ACC112 (cell line): ENCODE measurements at regions not wholly inside any gene's neighbourhood (a gene's known extent, or its start where the extent isn't known, plus 50 kb on each side); places are given as distances from the start of the nearest gene placed in this dataset.

ENCODE experiments used
- H2AFZ ChIP-seq: fragments of 200-600 bp; sonication (generic); one replicate; pipeline ENCODE4 v1.6.0; 2017; ENCODE audit warnings: antibody characterized with exemption, low read length; ENCODE audit not compliant: unreplicated experiment
- H3K27ac ChIP-seq: fragments of 200-600 bp; sonication (generic); 2 replicates; pipeline ENCODE4 v1.5.1; 2014; ENCODE audit warnings: low read depth, mild to moderate bottlenecking, antibody characterized with exemption, low read length, moderate library complexity
- H3K27me3 ChIP-seq: fragments of 200-600 bp; sonication (generic); 2 replicates; pipeline ENCODE4 v1.6.1; 2014; ENCODE audit warnings: mild to moderate bottlenecking, antibody characterized with exemption, low read length, moderate library complexity, mixed read lengths; ENCODE audit not compliant: insufficient read depth
- H3K36me3 ChIP-seq: fragments of 200-600 bp; sonication (generic); 2 replicates; pipeline ENCODE4 v1.6.1; 2016; ENCODE audit warnings: mild to moderate bottlenecking, antibody characterized with exemption, low read length, moderate library complexity, mixed read lengths; ENCODE audit not compliant: insufficient read depth
- H3K4me1 ChIP-seq: fragments of 200-600 bp; sonication (generic); one replicate; pipeline ENCODE4 v1.6.1; 2016; ENCODE audit warnings: low read length, mixed read lengths; ENCODE audit not compliant: insufficient read depth, unreplicated experiment, control insufficient read depth
- H3K4me3 ChIP-seq: fragments of 200-600 bp; sonication (generic); 2 replicates; pipeline ENCODE4 v1.5.1; 2014; ENCODE audit warnings: mild to moderate bottlenecking, low read depth, low read length
- H3K79me2 ChIP-seq: fragments of 200-600 bp; sonication (generic); one replicate; pipeline ENCODE4 v1.6.0; 2016; ENCODE audit warnings: low read length; ENCODE audit not compliant: control insufficient read depth, unreplicated experiment, insufficient read depth

DNA sequence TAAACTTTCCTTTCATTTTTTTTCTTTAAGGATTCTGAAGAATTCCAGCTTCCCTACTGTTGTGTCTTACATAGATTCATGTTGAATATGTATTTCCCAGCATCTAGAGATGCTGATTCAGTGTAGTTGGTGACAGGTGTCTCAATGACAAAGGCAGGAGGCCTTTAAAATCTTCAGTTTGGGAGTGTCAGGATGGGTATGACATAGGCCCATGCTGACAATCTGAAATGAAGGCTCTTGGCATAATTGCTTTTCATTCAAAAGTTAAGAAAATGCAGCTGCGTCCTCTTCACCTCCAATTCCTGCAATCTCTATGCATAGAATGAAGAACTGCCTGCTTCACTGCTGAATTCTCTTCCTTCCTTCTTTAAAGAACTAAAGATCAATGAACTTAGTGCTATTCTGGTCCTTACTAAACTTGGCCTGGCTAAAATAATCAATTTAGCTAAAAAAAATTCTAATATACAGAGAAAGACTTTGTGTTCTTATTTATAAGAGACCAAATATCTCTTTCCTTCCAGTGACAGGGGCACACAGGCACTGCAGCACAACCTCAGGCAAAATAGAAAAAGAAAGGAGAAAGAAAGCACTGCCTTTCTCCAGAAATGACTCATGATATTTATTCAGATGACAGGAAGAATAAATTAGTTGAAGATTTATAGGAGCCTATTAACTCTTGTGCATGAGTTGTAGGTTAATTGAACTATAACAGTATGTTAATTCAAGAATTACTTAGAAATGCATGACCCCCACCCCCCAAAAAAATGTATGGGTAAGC, 152.6 kb upstream of the GBE1 start:
- Histone ChIP-seq H3K27me3 (no peaks in the 10 kb centered on the region), H3K27ac (no peak overlapping the region), H2AFZ (no peak overlapping the region), H3K79me2 (no peaks in the 10 kb centered on the region), H3K4me3 (no peak overlapping the region), H3K36me3 (no peaks in the 10 kb centered on the region), H3K4me1 (no peaks in the 10 kb centered on the region)

DNA sequence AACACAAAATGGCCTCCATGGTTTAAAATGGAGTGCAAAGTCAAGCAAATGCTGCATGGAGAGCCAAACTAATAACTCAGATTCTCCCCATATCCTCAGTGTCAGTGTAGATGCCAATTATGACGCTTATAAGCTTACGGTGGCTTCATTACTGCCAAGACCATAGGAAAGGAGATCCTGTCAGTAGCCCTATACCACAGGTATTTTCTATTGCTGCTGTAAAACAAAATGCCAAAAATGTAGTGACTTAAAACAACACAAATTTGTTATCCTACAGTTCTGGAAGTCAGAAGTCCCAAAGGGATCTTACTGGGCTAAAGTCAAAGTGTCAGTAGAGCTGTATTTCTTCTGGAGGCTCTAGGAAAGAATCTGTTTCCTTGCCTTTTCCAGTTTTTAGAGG, 149.8 kb upstream of the GBE1 start:
- Histone ChIP-seq H3K79me2 (no peaks in the 10 kb centered on the region), H3K4me3 (no peak overlapping the region), H3K4me1 (no peaks in the 10 kb centered on the region), H3K36me3 (no peaks in the 10 kb centered on the region), H2AFZ (peak overlapping the region; percentile 43), H3K27ac (no peak overlapping the region), H3K27me3 (no peaks in the 10 kb centered on the region)

DNA sequence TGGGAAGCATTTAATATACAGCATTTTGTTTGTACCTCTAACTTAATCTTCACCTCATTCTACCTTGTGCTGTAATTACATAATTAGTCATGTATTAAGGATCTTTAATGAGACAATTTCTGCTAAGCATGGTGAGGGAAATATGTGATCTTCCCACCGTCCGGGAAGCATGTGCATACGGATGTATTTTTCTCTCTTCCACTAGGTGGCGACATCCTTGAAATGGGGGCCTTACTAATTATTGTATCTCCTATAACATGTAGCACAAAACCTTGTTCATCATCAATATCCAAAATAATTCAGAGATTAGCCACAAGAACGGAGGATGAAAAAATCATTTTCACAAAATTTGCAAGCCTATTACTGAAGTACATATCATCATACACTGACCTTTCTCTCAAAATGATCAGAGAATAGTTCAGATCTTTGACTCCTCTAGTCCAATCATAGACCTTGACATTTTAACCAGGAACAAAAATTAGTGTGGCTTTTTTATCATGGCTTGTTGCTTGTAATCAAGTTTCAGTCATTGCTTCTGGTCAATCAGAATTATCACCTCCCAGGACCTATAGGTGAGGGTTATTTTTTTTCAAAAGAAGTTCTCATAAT, 148.9 kb upstream of the GBE1 start:
- H3K4me3 ChIP-seq: no peak overlapping the region
- H3K27ac ChIP-seq: no peak overlapping the region
- no peak overlapping the region for H2AFZ ChIP-seq
- no peaks in the 10 kb centered on the region for H3K36me3 ChIP-seq
- H3K4me1 ChIP-seq: no peaks in the 10 kb centered on the region
- H3K79me2 ChIP-seq: no peaks in the 10 kb centered on the region
- no peaks in the 10 kb centered on the region for H3K27me3 ChIP-seq

DNA sequence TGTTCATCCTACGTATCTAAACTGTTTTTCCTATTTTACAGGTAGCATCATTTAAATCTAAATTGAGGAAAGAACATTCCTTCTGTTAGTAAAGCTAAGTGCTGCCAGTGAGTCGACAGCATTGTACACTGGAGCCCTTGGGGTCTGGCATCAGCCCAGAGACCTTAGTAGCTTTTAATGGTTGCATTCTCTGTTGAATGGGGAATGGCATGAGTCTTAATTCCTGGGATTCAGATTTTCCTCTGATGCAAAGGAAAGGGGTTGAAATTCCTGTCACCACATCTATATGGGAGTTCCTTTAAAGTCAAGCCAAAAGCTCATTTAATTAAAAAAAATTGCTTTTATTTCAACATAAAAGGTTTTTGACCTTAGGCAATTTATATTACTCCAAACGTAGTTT, 148.4 kb upstream of the GBE1 start:
- Histone ChIP-seq H2AFZ (no peak overlapping the region), H3K4me1 (no peaks in the 10 kb centered on the region), H3K27ac (no peak overlapping the region), H3K27me3 (no peaks in the 10 kb centered on the region), H3K4me3 (no peak overlapping the region), H3K36me3 (no peaks in the 10 kb centered on the region), H3K79me2 (no peaks in the 10 kb centered on the region)

DNA sequence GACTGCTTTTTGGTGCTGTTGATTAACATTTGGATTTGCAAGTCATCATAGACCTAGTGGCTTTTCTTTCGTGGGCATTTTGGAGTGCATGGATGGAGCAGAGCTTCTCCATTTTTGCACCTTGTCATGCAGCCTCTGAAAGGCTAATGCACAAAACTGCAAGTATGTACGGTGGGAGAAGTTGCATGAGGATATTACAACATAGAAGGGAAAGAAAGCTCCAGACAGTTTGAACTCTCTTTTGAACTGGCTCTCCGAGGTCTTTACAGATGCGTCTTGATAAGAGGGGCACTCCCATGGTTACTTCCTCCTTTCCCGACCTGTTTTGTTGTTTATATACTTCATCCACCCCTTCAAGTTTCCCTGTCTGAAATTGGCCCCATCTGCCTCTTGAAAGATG, 147.1 kb upstream of the GBE1 start:
- Histone ChIP-seq H3K27ac (no peak overlapping the region), H2AFZ (no peak overlapping the region), H3K79me2 (no peaks in the 10 kb centered on the region), H3K27me3 (no peaks in the 10 kb centered on the region), H3K4me3 (no peak overlapping the region), H3K36me3 (no peaks in the 10 kb centered on the region), H3K4me1 (no peaks in the 10 kb centered on the region)

DNA sequence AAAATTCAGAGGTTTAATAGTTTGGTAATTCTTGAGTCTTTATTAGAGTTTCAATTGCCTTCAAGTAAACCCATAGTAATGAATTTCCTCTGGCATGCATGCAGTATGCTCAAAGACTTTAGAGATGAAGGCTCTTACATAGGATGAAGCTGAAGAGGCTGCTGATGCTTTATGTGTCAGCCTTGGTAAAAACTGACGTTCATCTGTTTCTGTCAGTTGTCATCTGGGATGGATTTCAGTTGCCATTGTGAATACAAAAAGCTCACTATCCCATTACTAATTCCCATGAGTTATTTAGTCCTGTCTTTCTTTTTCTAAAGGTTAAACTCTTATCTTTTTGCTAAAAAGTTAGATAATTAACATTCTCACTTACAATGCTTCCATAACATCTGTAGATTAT, 136.9 kb upstream of the GBE1 start:
- H2AFZ ChIP-seq: no peak overlapping the region
- H3K27me3 ChIP-seq: peaks cover 6% of the 10 kb centered on the region; the same call in 1 of the 2 replicates
- H3K4me1 ChIP-seq: no peaks in the 10 kb centered on the region
- no peak overlapping the region for H3K4me3 ChIP-seq
- H3K36me3 ChIP-seq: no peaks in the 10 kb centered on the region
- no peak overlapping the region for H3K27ac ChIP-seq
- no peaks in the 10 kb centered on the region for H3K79me2 ChIP-seq

DNA sequence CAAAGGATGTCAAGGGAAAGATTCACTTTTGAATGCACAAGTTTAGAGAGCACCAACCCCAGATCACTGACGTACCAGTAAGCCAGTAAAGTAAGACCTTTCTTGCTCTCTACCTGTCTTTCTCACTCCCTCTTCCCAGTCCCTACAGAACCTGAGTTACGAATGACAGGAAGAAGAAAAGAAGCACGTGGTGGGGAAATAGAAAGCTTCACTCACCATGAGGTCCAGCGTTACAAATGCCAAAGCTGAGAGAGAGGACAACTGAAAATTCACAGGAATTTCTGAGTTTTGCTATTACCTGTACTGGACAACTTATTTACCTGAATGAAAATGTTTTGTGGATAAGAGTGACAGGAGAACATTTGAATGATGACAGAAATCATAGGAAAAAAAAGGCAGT, 133.2 kb upstream of the GBE1 start:
- Histone ChIP-seq H3K27ac (no peak overlapping the region), H3K36me3 (no peaks in the 10 kb centered on the region), H3K27me3 (peaks cover 6% of the 10 kb centered on the region; the same call in 1 of the 2 replicates), H3K4me3 (no peak overlapping the region), H3K79me2 (no peaks in the 10 kb centered on the region), H3K4me1 (no peaks in the 10 kb centered on the region), H2AFZ (no peak overlapping the region)

DNA sequence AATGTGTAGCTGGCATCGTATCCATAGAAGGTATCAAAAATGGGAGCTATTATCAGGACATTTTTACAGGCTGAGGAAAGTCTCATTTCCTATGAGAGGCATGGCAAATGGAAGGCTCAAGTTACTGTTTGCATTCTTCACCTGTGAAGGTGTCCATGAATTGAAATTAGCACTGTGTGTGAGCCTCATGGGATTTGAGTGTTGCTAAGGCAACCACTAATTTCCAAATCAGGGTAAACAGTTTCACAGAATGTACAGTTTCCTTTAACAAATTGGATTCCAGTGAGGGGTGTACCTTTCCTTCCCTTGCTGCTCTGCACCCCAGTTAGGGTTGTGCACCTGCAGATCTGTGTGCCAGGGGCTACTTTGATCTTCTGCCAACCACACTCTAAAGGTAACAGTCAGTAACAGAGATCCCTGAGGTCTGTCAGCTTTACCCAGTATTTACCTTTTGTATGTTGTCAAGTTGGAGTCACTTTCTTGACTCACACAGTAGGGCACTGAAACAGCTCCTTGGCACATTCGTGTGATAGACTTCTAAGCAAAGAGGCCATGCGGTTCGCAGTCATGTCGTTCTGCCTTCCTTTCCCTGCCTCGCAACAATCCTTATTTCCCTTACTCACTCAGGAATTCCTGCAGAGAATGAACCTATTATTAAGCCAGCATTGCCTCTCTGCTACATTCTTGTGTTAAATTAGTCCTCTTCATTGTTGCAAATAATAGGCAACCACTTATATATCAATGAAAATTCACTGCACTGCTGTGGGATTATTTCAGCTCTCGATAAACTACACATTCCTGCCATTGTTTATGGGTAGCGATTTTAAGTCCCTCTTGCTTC, 129.8 kb upstream of the GBE1 start:
- H3K4me3 ChIP-seq: no peak overlapping the region
- no peaks in the 10 kb centered on the region for H3K79me2 ChIP-seq
- H2AFZ ChIP-seq: no peak overlapping the region
- H3K36me3 ChIP-seq: no peaks in the 10 kb centered on the region
- no peaks in the 10 kb centered on the region for H3K4me1 ChIP-seq
- no peak overlapping the region for H3K27ac ChIP-seq
- peaks cover 6% of the 10 kb centered on the region; the same call in 1 of the 2 replicates for H3K27me3 ChIP-seq

DNA sequence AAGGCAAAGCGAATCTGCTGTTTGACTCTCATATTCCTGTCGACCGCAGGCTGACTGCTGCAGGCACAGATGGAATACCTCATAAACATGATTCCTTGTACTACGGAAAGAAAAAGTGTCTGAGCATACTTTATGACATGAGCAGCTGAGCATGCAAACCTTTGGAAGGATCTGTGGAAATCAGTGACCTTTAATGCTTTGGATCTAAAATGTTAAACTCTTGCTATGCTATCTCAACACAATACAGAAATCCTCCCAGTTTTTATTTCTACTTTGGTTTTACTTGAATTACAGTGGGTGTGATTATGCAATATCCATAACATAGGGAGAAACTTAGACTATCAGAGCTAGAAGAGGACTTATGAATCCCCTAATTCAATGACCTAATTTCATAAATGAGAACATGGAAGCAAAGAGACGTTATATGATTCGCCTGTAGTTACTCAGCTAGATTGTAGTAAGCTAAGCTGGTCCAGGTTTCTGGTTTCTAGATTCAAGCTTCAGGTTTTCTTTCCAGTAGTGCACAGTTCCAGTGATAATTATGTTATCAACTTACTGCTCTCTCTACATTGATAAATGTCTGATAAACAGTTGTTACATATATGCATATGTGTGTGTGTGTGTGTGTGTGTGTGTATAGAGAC, 127.6 kb upstream of the GBE1 start:
- Histone ChIP-seq H3K4me1 (no peaks in the 10 kb centered on the region), H3K4me3 (no peak overlapping the region), H2AFZ (no peak overlapping the region), H3K79me2 (no peaks in the 10 kb centered on the region), H3K27ac (no peak overlapping the region), H3K36me3 (no peaks in the 10 kb centered on the region), H3K27me3 (peaks cover 2% of the 10 kb centered on the region; the same call in 1 of the 2 replicates)

DNA sequence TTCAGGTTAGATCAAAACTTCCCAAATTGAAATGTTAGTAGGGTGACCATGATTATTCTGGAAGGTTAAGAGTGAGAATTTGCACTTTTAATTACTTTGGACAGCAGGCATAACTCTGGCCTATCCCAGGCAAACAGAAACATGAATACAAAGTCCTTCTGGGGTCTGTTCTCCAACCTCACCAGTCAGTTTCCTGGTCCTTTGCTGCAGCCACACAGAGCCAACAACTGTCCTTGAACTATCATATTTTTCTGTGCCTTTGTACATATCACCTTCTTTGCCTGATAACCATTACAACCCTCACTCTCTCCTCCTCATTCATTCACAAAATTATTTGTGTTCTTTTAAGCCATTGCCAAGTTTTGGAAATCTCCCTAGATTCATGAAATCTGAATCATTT, 126.0 kb upstream of the GBE1 start:
- Histone ChIP-seq H3K36me3 (no peaks in the 10 kb centered on the region), H3K4me1 (no peaks in the 10 kb centered on the region)

More for the DNA sequence above, 126.0 kb upstream of the GBE1 start:
- Histone ChIP-seq H3K27me3 (no peaks in the 10 kb centered on the region), H3K79me2 (no peaks in the 10 kb centered on the region), H2AFZ (no peak overlapping the region), H3K27ac (no peak overlapping the region), H3K4me3 (no peak overlapping the region)
